A673 (cell line): ENCODE measurements at regions not wholly inside any gene's neighbourhood (a gene's known extent, or its start where the extent isn't known, plus 50 kb on each side); places are given as distances from the start of the nearest gene placed in this dataset.

Experiments
- CTCF ChIP-seq: fragments of 300-800, 200-600 bp; sonication (generic); conservative IDR thresholded peaks from 2 replicates; pipeline ENCODE4 v1.5.1; 2017; ENCODE audit warnings: low read depth, mild to moderate bottlenecking, antibody characterized with exemption, low read length, moderate library complexity, mixed read lengths
- EZH2 ChIP-seq: fragments of 200-600 bp; sonication (generic); IDR thresholded peaks from 2 replicates; pipeline ENCODE4 v1.6.1; 2017; ENCODE audit warnings: borderline replicate concordance, low read depth, mild to moderate bottlenecking, mixed read lengths, antibody characterized with exemption, low read length; ENCODE audit not compliant: poor library complexity, severe bottlenecking

- TF ChIP-seq CTCF (no peak), EZH2 (no peak)
Observed at GRCh38 chr10:104580321-104580720, 60.8 kb upstream of the SORCS3 start.
